M059J (cell line): ENCODE measurements at regions not wholly inside any gene's neighbourhood (a gene's known extent, or its start where the extent isn't known, plus 50 kb on each side); places are given as distances from the start of the nearest gene placed in this dataset.
"Not testable (repeated sequence)": the region's sequence is repeated elsewhere in the genome, so short reads cannot be mapped to it uniquely, and the experiment has no call there.

Experiments
- DNase-seq: peaks from one replicate; pipeline ENCODE4 v3.0.0-alpha.2; 2012; ENCODE audit warnings: low read depth

GRCh38 chr5:105057893-105058292, 1495.3 kb upstream of the NUDT12 start:
- no peak for DNase-seq

GRCh38 chr5:105057001-105057436, 1494.4 kb upstream of the NUDT12 start:
- DNase-seq: no peak

- no peak for DNase-seq
These were observed 1491.8 kb upstream of the NUDT12 start for GRCh38 chr5:105054406-105054805.

GRCh38 chr5:105042623-105043022, 1480.0 kb upstream of the NUDT12 start:
- DNase-seq: no peak

GRCh38 chr5:105036814-105037213, 1474.2 kb upstream of the NUDT12 start:
- not testable (repeated sequence) for DNase-seq

GRCh38 chr5:105034401-105034763, 1471.8 kb upstream of the NUDT12 start:
- no peak for DNase-seq

GRCh38 chr5:105033637-105034400, 1471.2 kb upstream of the NUDT12 start:
- no peak for DNase-seq

GRCh38 chr5:105032917-105033316, 1470.3 kb upstream of the NUDT12 start:
- DNase-seq: no peak

- DNase-seq: no peak
These were observed 1467.6 kb upstream of the NUDT12 start for GRCh38 chr5:105030153-105030552.

- no peak for DNase-seq
These were observed 1452.5 kb upstream of the NUDT12 start for GRCh38 chr5:105015098-105015497.

- DNase-seq: no peak
These were observed 1436.0 kb upstream of the NUDT12 start for GRCh38 chr5:104998572-104998971.

- DNase-seq: no peak
These were observed 1435.6 kb upstream of the NUDT12 start for GRCh38 chr5:104998169-104998568.

GRCh38 chr5:104987074-104987473, 1424.5 kb upstream of the NUDT12 start:
- DNase-seq: no peak

GRCh38 chr5:104977529-104977928, 1414.9 kb upstream of the NUDT12 start:
- no peak for DNase-seq

- no peak for DNase-seq
These were observed 1405.3 kb upstream of the NUDT12 start for GRCh38 chr5:104967806-104968410.

GRCh38 chr5:104965006-104965405, 1402.4 kb upstream of the NUDT12 start:
- DNase-seq: no peak

- DNase-seq: no peak
These were observed 1392.9 kb upstream of the NUDT12 start for GRCh38 chr5:104955479-104955878.

GRCh38 chr5:104952876-104953275, 1390.3 kb upstream of the NUDT12 start:
- no peak for DNase-seq

GRCh38 chr5:104951829-104952228, 1389.2 kb upstream of the NUDT12 start:
- no peak for DNase-seq

- no peak for DNase-seq
These were observed 1384.5 kb upstream of the NUDT12 start for GRCh38 chr5:104947076-104947475.

GRCh38 chr5:104942735-104943134, 1380.1 kb upstream of the NUDT12 start:
- peak; percentile 27 for DNase-seq

- no peak for DNase-seq
These were observed 1378.5 kb upstream of the NUDT12 start for GRCh38 chr5:104941030-104941645.

GRCh38 chr5:104937598-104937997, 1375.0 kb upstream of the NUDT12 start:
- DNase-seq: no peak
